GM12878 (cell line): ENCODE measurements at regions not wholly inside any gene's neighbourhood (a gene's known extent, or its start where the extent isn't known, plus 50 kb on each side); places are given as distances from the start of the nearest gene placed in this dataset.

Experiments used
- ATAC-seq: fragments of 200-7000 bp; cut with Tn5 transposase; 3 replicates; pipeline ENCODE4 v1.9.1; 2020; ENCODE audit warnings: mild to moderate bottlenecking, moderate library complexity
- BruUV-seq: library from RNA; stranded (reverse); fragments of 400-500 nt; replicated peaks from 2 replicates; lab custom pipeline; 2021; lab: Mats Ljungman, UMichigan
- CTCF ChIA-PET: fragments of 300-600 bp; sonication (Branson Sonifier 250); formaldehyde crosslinking; extraction: SDS; loops from one replicate; lab custom pipeline; 2021; ENCODE audit warnings: inconsistent platforms; lab: Yijun Ruan, JAX
- POLR2A ChIA-PET: fragments of 350-600 bp; formaldehyde crosslinking; extraction: SDS; loops from one replicate; lab custom pipeline; 2021; ENCODE audit warnings: inconsistent platforms; lab: Charles Lee
- RAD21 ChIA-PET: fragments of 300-600 bp; sonication (Branson Sonifier 250); formaldehyde crosslinking; loops from one replicate; lab custom pipeline; 2023; ENCODE audit warnings: antibody characterized with exemption; ENCODE audit not compliant: unreplicated experiment; lab: Charles Lee
- SMC1A ChIA-PET: fragments of 300-600 bp; sonication (Branson Sonifier 250); formaldehyde crosslinking; loops from one replicate; lab custom pipeline; 2023; ENCODE audit not compliant: unreplicated experiment, uncharacterized antibody; lab: Charles Lee
- DNase-seq: peaks from one replicate; pipeline ENCODE4 v3.0.0-alpha.2; 2011; ENCODE audit warnings: low read depth, low spot score
- FAIRE-seq: peaks from 3 replicates; lab custom pipeline; 2011; peaks lifted over from hg19 to GRCh38; lab: Jason Lieb, UNC
- H2AFZ ChIP-seq: 2 replicates; pipeline ENCODE4 v1.6.0; 2011; ENCODE audit warnings: low read depth, low read length, control low read depth; ENCODE audit not compliant: control insufficient read depth
- H3K27ac ChIP-seq: 2 replicates; pipeline ENCODE4 v1.5.1; 2011; ENCODE audit warnings: control low read depth; ENCODE audit not compliant: control insufficient read depth, insufficient read depth
- H3K27me3 ChIP-seq, 2 experiments: replicated peaks in 1 of 2; 2 replicates each; pipeline versions ENCODE4 v1.6.0 to v1.6.1; 2011; ENCODE audit warnings: low read length in 1 of 2; ENCODE audit not compliant: control insufficient read depth in 2 of 2, insufficient read depth in 2 of 2
- H3K36me3 ChIP-seq, 2 experiments: 2 replicates each; pipeline ENCODE4 v1.5.1; 2011; ENCODE audit warnings: low read length in 1 of 2; ENCODE audit not compliant: control insufficient read depth in 2 of 2, insufficient read depth in 2 of 2
- H3K4me1 ChIP-seq: 2 replicates; pipeline ENCODE4 v1.6.1; 2011; ENCODE audit warnings: mild to moderate bottlenecking, low read length, moderate library complexity, mixed read lengths; ENCODE audit not compliant: control insufficient read depth, insufficient read depth
- H3K4me2 ChIP-seq: 2 replicates; pipeline ENCODE4 v1.6.0; 2011; ENCODE audit warnings: control low read depth; ENCODE audit not compliant: control insufficient read depth, insufficient read depth
- H3K4me3 ChIP-seq: fragments of 200-600 bp; sonication (generic); 2 replicates; pipeline ENCODE4 v1.5.1; 2016
- H3K79me2 ChIP-seq: 2 replicates; pipeline ENCODE4 v1.6.0; 2011; ENCODE audit warnings: low read length; ENCODE audit not compliant: control insufficient read depth, insufficient read depth
- H3K9ac ChIP-seq: 2 replicates; pipeline ENCODE4 v1.8.0; 2011; ENCODE audit warnings: low read length, control low read depth, mixed read lengths; ENCODE audit not compliant: control insufficient read depth, insufficient read depth
- H3K9me3 ChIP-seq: replicated peaks from 3 replicates; pipeline ENCODE4 v1.5.1; 2011; ENCODE audit warnings: mild to moderate bottlenecking, low read length; ENCODE audit not compliant: control insufficient read depth, insufficient read depth
- H4K20me1 ChIP-seq: 2 replicates; pipeline ENCODE4 v1.6.0; 2011; ENCODE audit not compliant: control insufficient read depth, insufficient read depth
- E4F1 ChIP-seq: fragments of 450-650 bp; IDR thresholded peaks from 2 replicates; pipeline ENCODE4 v1.6.1; 2018; ENCODE audit warnings: borderline replicate concordance, mild to moderate bottlenecking; ENCODE audit not compliant: partially characterized antibody
- GATAD2B ChIP-seq: fragments of 450-650 bp; conservative IDR thresholded peaks from 2 replicates; pipeline ENCODE4 v1.6.1; 2017; ENCODE audit warnings: low read depth, mild to moderate bottlenecking, moderate library complexity
- HDAC2 ChIP-seq: fragments of 200-600 bp; sonication (generic); IDR thresholded peaks from 2 replicates; pipeline ENCODE4 v1.6.1; 2017
- IKZF2 ChIP-seq, 2 experiments: fragments of 450-650 bp; IDR thresholded peaks; 2 replicates each; pipeline ENCODE4 v1.6.1; 2017; ENCODE audit warnings: mild to moderate bottlenecking in 2 of 2, moderate library complexity in 2 of 2
- JUND ChIP-seq: IDR thresholded peaks from 2 replicates; pipeline ENCODE4 v1.6.1; 2012; ENCODE audit warnings: low read depth, mild to moderate bottlenecking, low read length, improper control_type of control experiment, moderate library complexity
- MAX ChIP-seq: IDR thresholded peaks from 2 replicates; pipeline ENCODE4 v1.6.1; 2012; ENCODE audit warnings: low read depth, low read length, improper control_type of control experiment
- MLLT1 ChIP-seq: fragments of 450-650 bp; IDR thresholded peaks from 2 replicates; pipeline ENCODE4 v1.6.1; 2016; ENCODE audit warnings: mild to moderate bottlenecking
- MYB ChIP-seq: fragments of 150-350 bp; IDR thresholded peaks from 2 replicates; pipeline ENCODE4 v1.6.1; 2014; ENCODE audit warnings: mild to moderate bottlenecking, low read depth, low read length, borderline replicate concordance
- NBN ChIP-seq: fragments of 450-650 bp; IDR thresholded peaks from 2 replicates; pipeline ENCODE4 v1.6.1; 2016
- NFXL1 ChIP-seq: fragments of 450-650 bp; IDR thresholded peaks from 2 replicates; pipeline ENCODE4 v1.6.1; 2017; ENCODE audit warnings: antibody characterized with exemption, mild to moderate bottlenecking, borderline replicate concordance
- NRF1 ChIP-seq: conservative IDR thresholded peaks from 2 replicates; pipeline ENCODE4 v1.6.1; 2011; ENCODE audit warnings: mild to moderate bottlenecking, low read depth, low read length, improper control_type of control experiment
- RAD51 ChIP-seq: fragments of 450-650 bp; IDR thresholded peaks from 2 replicates; pipeline ENCODE4 v1.6.1; 2016; ENCODE audit warnings: moderate library complexity, mild to moderate bottlenecking, inconsistent platforms
- RBBP5 ChIP-seq: fragments of 200-600 bp; sonication (generic); conservative IDR thresholded peaks from 2 replicates; pipeline ENCODE4 v1.6.1; 2016
- SMC3 ChIP-seq: IDR thresholded peaks from 2 replicates; pipeline ENCODE4 v1.6.1; 2011; ENCODE audit warnings: low read length, improper control_type of control experiment, borderline replicate concordance
- SREBF1 ChIP-seq: IDR thresholded peaks from 2 replicates; pipeline ENCODE4 v1.6.1; 2012; ENCODE audit warnings: mild to moderate bottlenecking, low read length
- TARDBP ChIP-seq: IDR thresholded peaks from 2 replicates; pipeline ENCODE4 v1.6.1; 2016; ENCODE audit warnings: borderline replicate concordance
- YY1 ChIP-seq: IDR thresholded peaks from 2 replicates; pipeline ENCODE4 v1.6.1; 2011; ENCODE audit warnings: low read depth, mild to moderate bottlenecking, low read length
- ZBED1 ChIP-seq: IDR thresholded peaks from 2 replicates; pipeline ENCODE4 v1.6.1; 2016; ENCODE audit warnings: borderline replicate concordance
- ZNF24 ChIP-seq: fragments of 450-650 bp; IDR thresholded peaks from 2 replicates; pipeline ENCODE4 v1.6.1; 2017; ENCODE audit warnings: antibody characterized with exemption, mild to moderate bottlenecking
- ZNF622 ChIP-seq: fragments of 450-650 bp; IDR thresholded peaks from 2 replicates; pipeline ENCODE4 v1.6.1; 2017; ENCODE audit warnings: mild to moderate bottlenecking, inconsistent platforms
- WGBS: methylation state at CpG from one replicate; pipeline ENCODE4 v1.1.6; 2016; ENCODE audit warnings: low lambda C conversion rate; ENCODE audit not compliant: insufficient replicate concordance, insufficient coverage; ENCODE audit errors: missing lambda C conversion rate; 5-methylcytosine and 5-hydroxymethylcytosine counted together
- in situ Hi-C: fragments of 300-500 bp; cut with MboI; formaldehyde crosslinking; loops from 9 replicates; pipeline ENCODE4 v1.14.3; 2018; ENCODE audit warnings: mixed read lengths
- intact Hi-C: fragments of 100-400 bp; cut with micrococcal nuclease; formaldehyde crosslinking; loops from one replicate; pipeline ENCODE4 v1.14.2; 2022; ENCODE audit not compliant: unreplicated experiment

DNA sequence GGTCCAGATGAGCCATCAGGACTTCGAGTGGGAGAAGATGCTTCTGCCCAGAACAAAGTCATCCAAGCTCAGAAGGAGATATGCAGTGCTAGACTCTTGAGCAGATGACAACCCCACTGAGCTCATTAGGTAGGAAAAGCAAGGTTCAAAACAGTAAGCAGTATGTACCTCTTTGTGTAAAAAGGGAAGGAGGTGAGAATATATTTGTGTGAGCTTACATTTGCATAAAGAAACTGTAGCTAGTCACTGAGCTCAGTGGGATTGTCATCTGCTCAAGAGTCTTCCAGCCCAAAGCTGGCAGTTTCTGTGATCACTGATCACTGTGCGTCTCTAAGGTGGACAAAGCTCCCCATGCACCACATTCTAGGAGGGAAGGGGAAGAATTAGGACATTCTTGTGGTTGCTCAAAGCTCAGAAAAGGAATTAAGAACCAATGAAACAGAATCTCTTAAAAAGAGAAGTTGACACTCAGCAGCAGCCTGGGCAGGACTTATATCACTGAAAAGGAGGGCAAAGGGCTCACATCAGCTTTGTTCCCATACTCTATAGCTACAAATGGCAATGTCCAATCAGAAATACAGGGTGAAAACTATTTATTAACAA lies 90.0 kb upstream of the MAFB start:
- ChIA-PET POLR2A (no interaction called here), RAD21 (no interaction called here), SMC1A (interaction anchor here (1.4 kb wide), 1 partner anchor 14 kb away, joined by 4 read pairs; no protein-coding TSS in a partner anchor), CTCF (interaction anchor here (1.3 kb wide), 1 partner anchor 183 kb away, joined by 3 read pairs; no protein-coding TSS in a partner anchor)
- H3K4me2 ChIP-seq, result no peak overlapping the region
- H3K4me3 ChIP-seq, result no peak overlapping the region
- FAIRE-seq (no peak), DNase-seq (no peak), ATAC-seq (no peak)
- no peak overlapping the region for H3K27ac ChIP-seq
- H3K9ac ChIP-seq, result no peak overlapping the region
- no TSS peak for BruUV-seq
- no peaks in the 10 kb centered on the region; a peak in 2 of 4 replicates for H3K27me3 ChIP-seq
- TF ChIP-seq JUND (no peak), HDAC2 (no peak), E4F1 (no peak), MLLT1 (no peak), SREBF1 (no peak), ZNF622 (no peak), YY1 (no peak), NBN (no peak), NFXL1 (no peak), IKZF2 (IDR thresholded peaks at IDR 0.05) (no peak), TARDBP (no peak), GATAD2B (no peak), SMC3 (no peak), RAD51 (no peak), ZBED1 (no peak), RBBP5 (no peak), NRF1 (no peak), MYB (no peak), MAX (no peak), ZNF24 (no peak)
- no peaks in the 10 kb centered on the region for H4K20me1 ChIP-seq
- H3K9me3 ChIP-seq, result no peaks in the 10 kb centered on the region
- WGBS, result 0% methylated on average over 2 of the region's 2 CpGs
- no peaks in the 10 kb centered on the region for H3K36me3 ChIP-seq
- in situ Hi-C loops (no loop called here), intact Hi-C loops (no loop called here)
- H2AFZ ChIP-seq, result no peak overlapping the region
- H3K79me2 ChIP-seq, result no peaks in the 10 kb centered on the region
- no peaks in the 10 kb centered on the region for H3K4me1 ChIP-seq
